Thyroid gland (tissue), 4 donors: ENCODE measurements at regions not wholly inside any gene's neighbourhood (a gene's known extent, or its start where the extent isn't known, plus 50 kb on each side); places are given as distances from the start of the nearest gene placed in this dataset.

ENCODE experiments used
- DNase-seq, 2 donors: peaks; one replicate each; pipeline ENCODE4 v3.0.0-alpha.2; 2019
- H3K27ac ChIP-seq, 3 donors: fragments of 200-600 bp; sonication (generic); 1 replicate in 2 of 3; 2 replicates in 1 of 3; pipeline ENCODE4 v1.5.1; 2016 to 2019; ENCODE audit warnings: mild to moderate bottlenecking in 1 of 3, moderate library complexity in 1 of 3
- H3K27me3 ChIP-seq: fragments of 200-600 bp; sonication (generic); one replicate; pipeline ENCODE4 v1.5.1; 2019
- H3K36me3 ChIP-seq, 2 donors: fragments of 200-600 bp; sonication (generic); one replicate each; pipeline ENCODE4 v1.5.1; 2016 to 2019
- H3K4me1 ChIP-seq, 2 donors: fragments of 200-600 bp; sonication (generic); one replicate each; pipeline ENCODE4 v1.5.1; 2017 to 2019
- H3K4me3 ChIP-seq, 3 donors: fragments of 200-600 bp; sonication (generic); replicated peaks in 1 of 3; 1 replicate in 2 of 3; 2 replicates in 1 of 3; pipeline ENCODE4 v1.5.1; 2016; ENCODE audit warnings: mild to moderate bottlenecking in 1 of 3
- H3K9me3 ChIP-seq: fragments of 200-600 bp; sonication (generic); one replicate; pipeline ENCODE4 v1.5.1; 2017
- POLR2A ChIP-seq, 2 donors: fragments of 450-650 bp; IDR thresholded peaks; one replicate each; pipeline ENCODE4 v1.6.1; 2017; ENCODE audit warnings: antibody characterized with exemption in 2 of 2, mild to moderate bottlenecking in 2 of 2, moderate library complexity in 1 of 2
- WGBS, 2 donors: methylation state at CpG; one replicate each; pipeline ENCODE4 v1.1.5; 2017; 5-methylcytosine and 5-hydroxymethylcytosine counted together
- intact Hi-C: fragments of 100-400 bp; cut with DNase I; formaldehyde crosslinking; loops from one replicate; pipeline ENCODE4 v1.15.1; 2023
- TF ChIP-seq, protein P1 (sequence below), 6 experiments: fragments of 200-600 bp in 3 of 6; fragments of 450-650 bp in 3 of 6; sonication (generic) in 3 of 6; IDR thresholded peaks; one replicate each; pipeline ENCODE4 v1.5.1; 2016 to 2019; ENCODE audit warnings: antibody characterized with exemption in 6 of 6, mild to moderate bottlenecking in 2 of 6, inconsistent platforms in 1 of 6, moderate library complexity in 1 of 6

DNA sequence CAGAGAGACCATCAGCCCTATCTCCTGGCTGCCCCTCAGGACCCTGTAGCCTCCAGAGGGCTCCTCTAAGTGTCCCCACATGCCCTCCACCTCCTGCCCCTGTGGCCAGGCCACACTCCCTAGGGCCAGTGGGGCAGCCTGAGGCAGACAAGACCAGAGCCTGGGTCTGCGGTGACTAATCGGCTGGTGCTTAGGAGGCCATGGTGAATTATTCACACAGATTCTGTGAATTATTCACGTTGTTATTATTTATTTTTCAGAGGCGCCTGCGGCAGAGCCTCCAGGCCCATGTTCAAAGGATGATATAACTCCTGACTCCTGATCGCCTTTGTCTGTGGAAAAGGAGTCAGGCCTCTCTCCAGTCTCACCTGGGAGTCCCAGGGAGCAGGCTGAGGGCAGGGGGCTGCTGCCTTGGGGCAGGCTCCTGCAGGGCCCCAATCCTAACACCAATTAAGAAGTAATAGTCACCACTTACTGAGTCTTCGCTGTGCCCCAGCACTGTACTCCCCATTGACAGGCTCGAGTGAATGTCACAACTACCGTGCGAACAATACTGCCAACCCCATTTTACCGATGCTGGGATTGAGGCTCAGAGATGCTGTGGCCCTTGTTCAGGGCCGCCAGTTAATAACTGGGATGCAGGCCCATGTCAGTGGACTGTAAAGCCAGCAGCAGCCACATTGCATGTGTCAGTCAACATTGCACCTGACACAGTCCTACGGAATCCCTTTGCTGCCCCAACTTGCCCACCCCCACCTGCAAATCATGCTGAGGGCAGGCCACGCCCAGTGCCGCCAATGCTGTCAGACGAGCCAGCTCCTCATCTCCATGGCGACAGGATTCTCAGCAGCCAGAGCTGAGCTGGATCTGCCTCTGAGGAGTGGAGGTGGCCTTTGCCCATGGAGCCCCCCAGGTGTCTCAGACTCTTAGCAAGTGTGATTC lies 94.9 kb downstream of the PCDH1 start:
- no peaks in the 10 kb centered on the region for H3K9me3 ChIP-seq
- H3K36me3 ChIP-seq, result no peaks in the 10 kb centered on the region
- DNase-seq, result no peak
- intact Hi-C loops, result no loop called here
- no peaks in the 10 kb centered on the region for H3K4me1 ChIP-seq
- no peaks in the 10 kb centered on the region for H3K27me3 ChIP-seq
- no peak for TF ChIP-seq POLR2A (IDR thresholded peaks at IDR 0.05)
- TF ChIP-seq, protein P1, sequence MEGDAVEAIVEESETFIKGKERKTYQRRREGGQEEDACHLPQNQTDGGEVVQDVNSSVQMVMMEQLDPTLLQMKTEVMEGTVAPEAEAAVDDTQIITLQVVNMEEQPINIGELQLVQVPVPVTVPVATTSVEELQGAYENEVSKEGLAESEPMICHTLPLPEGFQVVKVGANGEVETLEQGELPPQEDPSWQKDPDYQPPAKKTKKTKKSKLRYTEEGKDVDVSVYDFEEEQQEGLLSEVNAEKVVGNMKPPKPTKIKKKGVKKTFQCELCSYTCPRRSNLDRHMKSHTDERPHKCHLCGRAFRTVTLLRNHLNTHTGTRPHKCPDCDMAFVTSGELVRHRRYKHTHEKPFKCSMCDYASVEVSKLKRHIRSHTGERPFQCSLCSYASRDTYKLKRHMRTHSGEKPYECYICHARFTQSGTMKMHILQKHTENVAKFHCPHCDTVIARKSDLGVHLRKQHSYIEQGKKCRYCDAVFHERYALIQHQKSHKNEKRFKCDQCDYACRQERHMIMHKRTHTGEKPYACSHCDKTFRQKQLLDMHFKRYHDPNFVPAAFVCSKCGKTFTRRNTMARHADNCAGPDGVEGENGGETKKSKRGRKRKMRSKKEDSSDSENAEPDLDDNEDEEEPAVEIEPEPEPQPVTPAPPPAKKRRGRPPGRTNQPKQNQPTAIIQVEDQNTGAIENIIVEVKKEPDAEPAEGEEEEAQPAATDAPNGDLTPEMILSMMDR (IDR thresholded peaks at IDR 0.05), result no peak
- H3K27ac ChIP-seq, result no peak overlapping the region
- H3K4me3 ChIP-seq, result no peak overlapping the region
- 86 to 88% methylated on average over 9 to 17 of the region's 17 CpGs for WGBS, 2 donors

DNA sequence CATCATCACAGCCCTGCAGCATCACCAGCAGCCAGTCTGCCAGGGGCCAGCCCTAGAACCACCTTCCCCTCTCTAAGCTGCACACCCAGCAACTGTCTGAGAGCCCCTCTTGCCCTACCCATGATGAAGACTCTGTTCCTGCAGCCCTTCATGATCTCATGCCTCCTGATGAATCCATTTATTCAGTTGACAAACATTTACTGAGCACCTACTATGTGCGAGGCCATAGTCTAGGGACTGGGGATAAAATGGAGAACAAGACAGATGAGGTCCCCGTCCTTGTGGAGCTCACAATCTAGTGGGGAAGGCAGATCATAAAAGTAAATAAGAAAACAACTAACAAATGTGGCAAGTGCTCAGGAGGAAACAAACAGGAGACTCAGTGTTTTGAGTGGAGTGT lies 96.3 kb downstream of the PCDH1 start:
- Histone ChIP-seq H3K4me1 (no peaks in the 10 kb centered on the region), H3K27me3 (no peaks in the 10 kb centered on the region), H3K27ac (no peak overlapping the region), H3K9me3 (no peaks in the 10 kb centered on the region), H3K36me3 (no peaks in the 10 kb centered on the region), H3K4me3 (no peak overlapping the region)
- 87 to 91% methylated on average over 2 of the region's 2 CpGs for WGBS, 2 donors
- intact Hi-C loops, result no loop called here
- TF ChIP-seq, protein P1 (IDR thresholded peaks at IDR 0.05), result no peak
- no peak for TF ChIP-seq POLR2A (IDR thresholded peaks at IDR 0.05)
- DNase-seq, result no peak

DNA sequence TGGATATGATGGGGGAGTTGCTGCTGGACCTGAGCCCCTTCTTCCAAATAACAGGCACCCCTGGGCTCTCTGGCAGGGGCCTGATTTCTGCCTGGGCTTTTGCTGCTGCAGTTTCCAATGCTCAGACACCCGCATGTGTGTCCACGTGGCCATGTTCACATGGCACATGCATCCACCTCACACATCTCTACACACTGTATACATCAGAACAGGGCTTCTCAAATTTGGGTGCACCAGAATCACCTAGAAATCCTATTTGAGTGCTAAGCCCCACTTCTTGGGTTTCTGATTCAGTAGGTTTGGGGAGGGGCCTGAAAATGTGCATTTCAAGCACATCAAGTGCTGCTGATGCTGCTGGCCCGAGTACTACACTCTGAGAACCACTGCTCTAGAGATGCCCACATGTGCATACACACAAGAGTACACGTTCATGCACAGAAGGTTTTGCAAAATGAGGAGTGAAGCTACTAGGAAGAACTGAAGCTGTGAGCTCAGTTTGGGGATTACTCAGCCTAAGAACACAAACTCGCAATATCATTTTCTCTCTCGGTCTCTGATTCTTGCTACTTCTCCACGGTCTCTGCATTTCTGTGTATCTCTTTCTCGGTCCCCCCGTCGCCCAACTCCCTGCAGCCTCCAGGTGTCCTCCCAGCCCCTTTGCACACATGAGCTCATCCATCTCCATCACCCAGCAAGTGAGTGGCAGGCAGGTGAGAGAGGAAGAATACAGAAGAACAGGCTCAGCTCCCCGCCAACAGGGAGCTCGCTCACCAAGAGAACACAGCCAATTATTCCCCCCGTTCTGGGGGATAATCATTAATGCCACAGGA lies 97.0 kb downstream of the PCDH1 start:
- Histone ChIP-seq H3K27me3 (no peaks in the 10 kb centered on the region), H3K4me1 (no peaks in the 10 kb centered on the region), H3K36me3 (no peaks in the 10 kb centered on the region), H3K9me3 (no peaks in the 10 kb centered on the region), H3K27ac (no peak overlapping the region), H3K4me3 (no peak overlapping the region)
- DNase-seq, result no peak
- no peak for TF ChIP-seq POLR2A (IDR thresholded peaks at IDR 0.05)
- TF ChIP-seq, protein P1 (IDR thresholded peaks at IDR 0.05), result no peak
- WGBS, 2 donors, result 70 to 71% methylated on average over 13 of the region's 13 CpGs
- intact Hi-C loops, result no loop called here

DNA sequence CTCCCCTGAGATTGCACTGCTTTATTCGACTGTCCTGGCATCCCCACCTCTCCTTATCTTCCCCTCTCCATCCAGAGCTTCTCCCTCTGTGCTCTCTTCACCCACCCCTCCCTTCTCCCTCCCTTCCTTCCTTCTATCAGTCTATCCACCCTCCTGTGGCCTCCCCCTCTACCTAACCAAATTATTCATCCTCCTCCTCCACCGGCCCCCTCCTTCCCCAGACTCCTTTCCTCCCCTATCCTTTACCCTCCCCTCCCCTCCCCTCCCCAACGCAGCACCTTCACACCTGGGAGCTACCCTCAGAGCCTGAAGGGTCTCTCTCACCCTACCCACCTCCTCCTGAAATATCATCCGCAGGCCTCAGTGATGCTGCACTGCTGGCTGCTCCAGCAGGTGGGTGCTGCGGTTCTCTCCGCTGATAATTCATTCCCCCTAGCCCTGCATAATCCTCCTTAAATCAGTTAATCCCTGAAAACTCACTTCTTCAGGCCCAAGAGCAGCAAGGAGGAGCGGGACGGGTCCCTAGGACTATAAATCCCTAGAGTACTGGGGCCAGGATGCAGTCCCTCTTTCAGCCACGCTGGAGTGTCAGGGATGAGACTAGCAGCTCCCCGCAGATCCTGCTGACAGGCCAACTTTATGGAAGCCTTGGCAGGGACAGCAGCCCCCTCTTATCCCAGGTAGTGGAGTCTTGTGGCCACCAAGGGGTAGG lies 97.8 kb downstream of the PCDH1 start:
- no peak overlapping the region for H3K4me3 ChIP-seq
- DNase-seq, result no peak
- no peaks in the 10 kb centered on the region for H3K9me3 ChIP-seq
- H3K27me3 ChIP-seq, result no peaks in the 10 kb centered on the region
- TF ChIP-seq POLR2A (IDR thresholded peaks at IDR 0.05), result no peak
- TF ChIP-seq, protein P1 (IDR thresholded peaks at IDR 0.05), result no peak
- intact Hi-C loops, result no loop called here
- H3K27ac ChIP-seq, result no peak overlapping the region
- no peaks in the 10 kb centered on the region for H3K4me1 ChIP-seq
- no peaks in the 10 kb centered on the region for H3K36me3 ChIP-seq
- WGBS, 2 donors, result 72 to 73% methylated on average over 10 of the region's 10 CpGs
